ENCODE measurements at regions not wholly inside any gene's neighbourhood (a gene's known extent, or its start where the extent isn't known, plus 50 kb on each side); places are given as distances from the start of the nearest gene placed in this dataset.

DNA sequence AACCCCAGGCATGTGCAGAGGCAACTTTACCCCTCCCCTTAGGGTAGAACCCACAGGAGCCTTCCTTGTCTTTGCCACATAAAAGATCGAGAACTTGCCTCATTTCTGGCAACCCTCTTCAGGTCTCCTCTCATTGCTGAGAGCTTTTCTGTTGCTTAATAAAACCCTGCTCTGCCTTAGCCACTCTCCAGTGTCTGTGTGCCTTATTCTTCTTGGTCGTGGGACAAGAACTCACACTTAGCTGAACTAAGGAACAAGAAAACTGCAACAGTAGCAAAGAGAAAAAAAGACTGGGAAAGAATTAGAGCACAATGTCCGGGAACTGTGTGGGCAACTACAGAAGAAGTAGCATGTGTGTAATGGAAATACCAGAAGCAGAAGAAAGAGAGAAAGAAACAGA lies 56.2 kb upstream of the SMIM21 start:
- TF ChIP-seq, protein P1, sequence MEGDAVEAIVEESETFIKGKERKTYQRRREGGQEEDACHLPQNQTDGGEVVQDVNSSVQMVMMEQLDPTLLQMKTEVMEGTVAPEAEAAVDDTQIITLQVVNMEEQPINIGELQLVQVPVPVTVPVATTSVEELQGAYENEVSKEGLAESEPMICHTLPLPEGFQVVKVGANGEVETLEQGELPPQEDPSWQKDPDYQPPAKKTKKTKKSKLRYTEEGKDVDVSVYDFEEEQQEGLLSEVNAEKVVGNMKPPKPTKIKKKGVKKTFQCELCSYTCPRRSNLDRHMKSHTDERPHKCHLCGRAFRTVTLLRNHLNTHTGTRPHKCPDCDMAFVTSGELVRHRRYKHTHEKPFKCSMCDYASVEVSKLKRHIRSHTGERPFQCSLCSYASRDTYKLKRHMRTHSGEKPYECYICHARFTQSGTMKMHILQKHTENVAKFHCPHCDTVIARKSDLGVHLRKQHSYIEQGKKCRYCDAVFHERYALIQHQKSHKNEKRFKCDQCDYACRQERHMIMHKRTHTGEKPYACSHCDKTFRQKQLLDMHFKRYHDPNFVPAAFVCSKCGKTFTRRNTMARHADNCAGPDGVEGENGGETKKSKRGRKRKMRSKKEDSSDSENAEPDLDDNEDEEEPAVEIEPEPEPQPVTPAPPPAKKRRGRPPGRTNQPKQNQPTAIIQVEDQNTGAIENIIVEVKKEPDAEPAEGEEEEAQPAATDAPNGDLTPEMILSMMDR (IDR thresholded peaks at IDR 0.05) = no peak
- no peak for TF ChIP-seq POLR2A (IDR thresholded peaks at IDR 0.05)
